Spleen (tissue), 11 donors: ENCODE measurements at regions not wholly inside any gene's neighbourhood (a gene's known extent, or its start where the extent isn't known, plus 50 kb on each side); places are given as distances from the start of the nearest gene placed in this dataset.

ENCODE experiments used
- DNase-seq: peaks from one replicate; pipeline ENCODE4 v3.0.0-alpha.2; 2020
- H3K27ac ChIP-seq, 8 donors: fragments of 200-600 bp; sonication (generic) in 7 of 8; 1 replicate in 4 of 8; 2 replicates in 4 of 8; pipeline versions ENCODE4 v1.5.0 to v1.8.0; 2016 to 2021; ENCODE audit warnings: inconsistent platforms in 4 of 8, mild to moderate bottlenecking in 4 of 8, moderate library complexity in 1 of 8
- H3K27me3 ChIP-seq, 7 donors: fragments of 200-600 bp; sonication (generic) in 6 of 7; replicated peaks in 1 of 7; 1 replicate in 4 of 7; 2 replicates in 3 of 7; pipeline versions ENCODE4 v1.5.0 to v1.8.0; 2016 to 2021; ENCODE audit warnings: inconsistent platforms in 3 of 7, mild to moderate bottlenecking in 1 of 7
- H3K36me3 ChIP-seq, 6 donors: fragments of 200-600 bp; sonication (generic) in 5 of 6; 1 replicate in 4 of 6; 2 replicates in 2 of 6; pipeline versions ENCODE4 v1.5.0 to v1.8.0; 2016 to 2021; ENCODE audit warnings: inconsistent platforms in 2 of 6
- H3K4me1 ChIP-seq, 6 donors: fragments of 200-600 bp; sonication (generic) in 5 of 6; 1 replicate in 3 of 6; 2 replicates in 3 of 6; pipeline versions ENCODE4 v1.5.0 to v1.8.0; 2016 to 2021; ENCODE audit warnings: inconsistent platforms in 3 of 6
- H3K4me3 ChIP-seq, 8 donors: fragments of 200-600 bp; sonication (generic) in 7 of 8; 1 replicate in 4 of 8; 2 replicates in 4 of 8; pipeline versions ENCODE4 v1.5.0 to v1.8.0; 2016 to 2021; ENCODE audit warnings: inconsistent platforms in 4 of 8, mild to moderate bottlenecking in 4 of 8, moderate library complexity in 2 of 8
- H3K9me3 ChIP-seq, 8 donors: fragments of 200-600 bp; sonication (generic) in 7 of 8; 1 replicate in 4 of 8; 2 replicates in 4 of 8; pipeline versions ENCODE4 v1.5.0 to v1.8.0; 2016 to 2021; ENCODE audit warnings: inconsistent platforms in 4 of 8
- POLR2A ChIP-seq, 3 donors: fragments of 450-650 bp; IDR thresholded peaks; one replicate each; pipeline ENCODE4 v1.5.1; 2017; ENCODE audit warnings: antibody characterized with exemption in 3 of 3, mild to moderate bottlenecking in 1 of 3
- POLR2AphosphoS5 ChIP-seq, 3 donors: sonication (generic); formaldehyde crosslinking; IDR thresholded peaks; one replicate each; pipeline ENCODE4 v1.5.1; 2017; ENCODE audit warnings: antibody characterized with exemption in 3 of 3
- WGBS, 5 donors: extraction: QIAGEN DNeasy Blood & Tissue Kit in 3 of 5; methylation state at CpG; one replicate each; pipeline versions ENCODE4 v1.1.5 to v1.1.7; 2013 to 2018; 5-methylcytosine and 5-hydroxymethylcytosine counted together
- intact Hi-C: fragments of 100-400 bp; cut with DNase I; formaldehyde crosslinking; loops from one replicate; pipeline ENCODE4 v1.15.0; 2023; ENCODE audit warnings: low total_unique reads
- TF ChIP-seq, protein P1 (sequence below), 11 experiments: fragments of 200-600 bp in 7 of 11; fragments of 450-650 bp in 4 of 11; sonication (generic) in 4 of 11; IDR thresholded peaks in 8 of 11; conservative IDR thresholded peaks in 3 of 11; 1 replicate in 7 of 11; 2 replicates in 4 of 11; pipeline versions ENCODE4 v1.4.0 to v1.8.0; 2016 to 2021; ENCODE audit warnings: antibody characterized with exemption in 11 of 11, inconsistent platforms in 4 of 11, mild to moderate bottlenecking in 1 of 11
- donor health status: healthy with polysubstance abuse.
- donor health status: DM: no; HTN: no; CAD: no; lungs with moderate emphysema.
- donor health status: DM: no; HTN: no; CAD: no.
- donor health status: Bipolar disorder and iron deficiency.
- donor health status: healthy.
- donor health status: DM: no; HTN: no; CAD: no.
- donor health status: DM: yes; HTN: yes; CAD: no.

DNA sequence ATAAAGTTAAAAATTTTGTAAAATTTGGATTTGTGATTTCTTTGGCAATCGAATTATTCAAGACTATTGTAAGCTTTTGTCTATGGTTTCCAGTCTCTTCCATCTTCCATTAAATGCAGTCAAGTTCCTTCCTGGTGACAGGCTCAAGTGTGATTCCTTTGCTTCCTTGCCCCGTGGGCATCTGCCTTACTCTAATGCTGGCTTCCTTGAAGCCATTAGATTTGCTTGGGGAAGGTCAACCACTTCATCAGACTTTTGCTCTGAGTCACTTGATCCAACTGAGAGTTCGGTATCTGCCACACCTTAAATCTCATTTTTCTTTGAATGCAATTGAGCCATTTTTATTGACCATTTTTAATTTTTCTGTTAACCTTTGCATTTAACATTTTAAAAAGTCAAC, 648.8 kb downstream of the SPOCK3 start:
- 59 to 76% (median 71%) methylated on average over 3 of the region's 3 CpGs for WGBS, 5 donors
- H3K9me3 ChIP-seq, result no peaks in the 10 kb centered on the region
- H3K27ac ChIP-seq, result no peak overlapping the region
- no peaks in the 10 kb centered on the region for H3K4me1 ChIP-seq
- intact Hi-C loops, result no loop called here
- no peaks in the 10 kb centered on the region for H3K27me3 ChIP-seq
- no peak for DNase-seq
- no peaks in the 10 kb centered on the region for H3K36me3 ChIP-seq
- no peak overlapping the region for H3K4me3 ChIP-seq
- TF ChIP-seq POLR2A (IDR thresholded peaks at IDR 0.05), result no peak
- TF ChIP-seq, protein P1, sequence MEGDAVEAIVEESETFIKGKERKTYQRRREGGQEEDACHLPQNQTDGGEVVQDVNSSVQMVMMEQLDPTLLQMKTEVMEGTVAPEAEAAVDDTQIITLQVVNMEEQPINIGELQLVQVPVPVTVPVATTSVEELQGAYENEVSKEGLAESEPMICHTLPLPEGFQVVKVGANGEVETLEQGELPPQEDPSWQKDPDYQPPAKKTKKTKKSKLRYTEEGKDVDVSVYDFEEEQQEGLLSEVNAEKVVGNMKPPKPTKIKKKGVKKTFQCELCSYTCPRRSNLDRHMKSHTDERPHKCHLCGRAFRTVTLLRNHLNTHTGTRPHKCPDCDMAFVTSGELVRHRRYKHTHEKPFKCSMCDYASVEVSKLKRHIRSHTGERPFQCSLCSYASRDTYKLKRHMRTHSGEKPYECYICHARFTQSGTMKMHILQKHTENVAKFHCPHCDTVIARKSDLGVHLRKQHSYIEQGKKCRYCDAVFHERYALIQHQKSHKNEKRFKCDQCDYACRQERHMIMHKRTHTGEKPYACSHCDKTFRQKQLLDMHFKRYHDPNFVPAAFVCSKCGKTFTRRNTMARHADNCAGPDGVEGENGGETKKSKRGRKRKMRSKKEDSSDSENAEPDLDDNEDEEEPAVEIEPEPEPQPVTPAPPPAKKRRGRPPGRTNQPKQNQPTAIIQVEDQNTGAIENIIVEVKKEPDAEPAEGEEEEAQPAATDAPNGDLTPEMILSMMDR (IDR thresholded peaks at IDR 0.05 in 8 of 11, conservative IDR thresholded peaks at IDR 0.05 in 3 of 11), result no peak
- TF ChIP-seq POLR2AphosphoS5 (IDR thresholded peaks at IDR 0.05), result no peak

DNA sequence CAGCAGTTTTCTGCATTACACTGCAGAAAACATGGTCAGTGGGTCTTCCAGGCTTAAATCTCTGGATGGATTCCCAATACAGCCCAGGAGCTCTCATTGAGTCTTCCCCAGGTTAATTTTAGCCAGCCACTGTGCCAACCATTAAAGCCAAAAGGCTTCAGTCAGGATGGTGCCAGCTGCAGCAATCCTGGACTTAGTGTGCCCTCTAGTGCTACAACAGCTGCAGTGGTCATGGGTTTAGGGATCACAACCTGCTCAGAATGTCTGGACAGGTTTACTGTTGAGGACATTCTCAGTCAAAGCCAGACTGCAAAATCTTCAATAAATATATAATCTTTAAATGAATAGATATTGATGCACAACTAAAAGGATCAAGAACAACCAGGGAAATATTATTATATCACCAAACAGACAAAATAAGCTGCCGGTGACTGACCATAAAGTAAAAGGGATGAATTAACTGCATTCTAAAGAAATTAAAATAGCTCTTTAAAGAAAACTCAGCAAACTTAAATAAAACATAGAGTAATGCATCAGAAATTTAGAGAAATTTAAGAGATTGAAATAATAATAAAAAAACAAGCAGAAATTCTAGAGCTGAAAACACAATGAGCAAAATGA, 639.9 kb downstream of the SPOCK3 start:
- intact Hi-C loops, result no loop called here
- DNase-seq, result no peak
- Histone ChIP-seq H3K27ac (no peak overlapping the region), H3K36me3 (no peaks in the 10 kb centered on the region), H3K4me1 (no peaks in the 10 kb centered on the region), H3K9me3 (peaks cover 0 to 4% (median 0%) of the 10 kb centered on the region in 8 donors), H3K27me3 (no peaks in the 10 kb centered on the region), H3K4me3 (no peak overlapping the region)
- TF ChIP-seq POLR2AphosphoS5 (IDR thresholded peaks at IDR 0.05), result no peak
- no peak for TF ChIP-seq POLR2A (IDR thresholded peaks at IDR 0.05)
- TF ChIP-seq, protein P1 (IDR thresholded peaks at IDR 0.05 in 8 of 11, conservative IDR thresholded peaks at IDR 0.05 in 3 of 11), result no peak
- WGBS, 5 donors, result 84 to 95% (median 93%) methylated on average over 1 of the region's 1 CpG

DNA sequence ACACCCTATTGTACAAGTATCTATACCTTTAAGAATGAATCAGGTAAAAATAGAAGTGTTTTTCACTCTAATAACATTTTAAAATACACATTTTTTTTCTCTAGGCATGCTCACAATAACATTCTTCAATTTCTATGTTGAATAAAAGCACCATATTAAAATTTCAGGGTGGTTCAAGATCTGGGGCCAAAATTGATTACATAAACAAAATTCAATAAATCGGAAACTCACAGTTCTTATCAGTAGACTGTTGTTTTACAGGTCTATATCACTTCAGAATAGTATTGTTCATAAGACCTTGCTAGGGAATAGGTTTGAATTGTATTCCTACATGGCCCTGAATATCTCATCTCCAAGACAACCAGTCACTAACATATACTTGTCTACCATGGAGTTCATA, 634.0 kb downstream of the SPOCK3 start:
- DNase-seq, result no peak
- TF ChIP-seq, protein P1 (IDR thresholded peaks at IDR 0.05 in 8 of 11, conservative IDR thresholded peaks at IDR 0.05 in 3 of 11), result no peak
- TF ChIP-seq POLR2A (IDR thresholded peaks at IDR 0.05) (no peak), POLR2AphosphoS5 (IDR thresholded peaks at IDR 0.05) (no peak)
- H3K27me3 ChIP-seq, result no peaks in the 10 kb centered on the region
- no peaks in the 10 kb centered on the region for H3K4me1 ChIP-seq
- H3K27ac ChIP-seq, result no peak overlapping the region
- no peaks in the 10 kb centered on the region for H3K36me3 ChIP-seq
- peaks cover 0 to 4% (median 0%) of the 10 kb centered on the region in 8 donors for H3K9me3 ChIP-seq
- 78 to 95% (median 91%) methylated on average over 1 of the region's 1 CpG for WGBS, 5 donors
- no peak overlapping the region for H3K4me3 ChIP-seq
- intact Hi-C loops, result no loop called here

DNA sequence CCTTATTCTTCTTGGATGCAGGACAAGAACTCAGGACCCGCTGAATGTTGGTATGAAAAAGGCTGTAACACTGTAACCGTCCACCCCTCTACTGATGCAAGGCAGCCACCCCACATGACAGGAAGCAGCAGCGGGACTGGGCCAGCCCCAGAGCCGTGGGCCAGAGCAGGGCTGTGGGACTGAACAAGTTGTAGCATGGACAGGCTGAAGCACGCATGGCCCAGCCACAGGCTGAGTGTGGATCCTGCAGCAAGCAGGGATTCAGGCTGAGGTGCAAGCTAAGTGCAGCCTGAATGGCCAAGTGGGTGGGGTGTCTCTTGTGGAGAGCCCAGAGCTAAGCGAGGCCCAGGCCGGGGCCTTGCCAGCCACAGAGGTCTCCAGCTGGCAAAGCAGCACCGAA, 632.2 kb downstream of the SPOCK3 start:
- H3K4me3 ChIP-seq, result no peak overlapping the region
- intact Hi-C loops, result no loop called here
- WGBS, 5 donors, result 82 to 92% (median 88%) methylated on average over 8 of the region's 8 CpGs
- TF ChIP-seq, protein P1 (IDR thresholded peaks at IDR 0.05 in 8 of 11, conservative IDR thresholded peaks at IDR 0.05 in 3 of 11), result no peak
- no peak for TF ChIP-seq POLR2A (IDR thresholded peaks at IDR 0.05)
- TF ChIP-seq POLR2AphosphoS5 (IDR thresholded peaks at IDR 0.05), result no peak
- no peaks in the 10 kb centered on the region for H3K4me1 ChIP-seq
- H3K27me3 ChIP-seq, result no peaks in the 10 kb centered on the region
- no peak overlapping the region for H3K27ac ChIP-seq
- H3K9me3 ChIP-seq, result peaks cover 0 to 4% (median 0%) of the 10 kb centered on the region in 8 donors
- H3K36me3 ChIP-seq, result no peaks in the 10 kb centered on the region
- peak; percentile 63 for DNase-seq
